DOHH2 (cell line): ENCODE measurements at regions not wholly inside any gene's neighbourhood (a gene's known extent, or its start where the extent isn't known, plus 50 kb on each side); places are given as distances from the start of the nearest gene placed in this dataset.

ENCODE experiments used
- CTCF ChIP-seq: fragments of 200-600 bp; sonication (generic); IDR thresholded peaks from one replicate; pipeline ENCODE4 v1.5.1; 2014; ENCODE audit warnings: antibody characterized with exemption, mild to moderate bottlenecking, low read depth, low read length; ENCODE audit not compliant: poor library complexity, severe bottlenecking
- EZH2phosphoT487 ChIP-seq: fragments of 200-600 bp; sonication (generic); IDR thresholded peaks from 2 replicates; pipeline ENCODE4 v1.6.1; 2017; ENCODE audit warnings: borderline replicate concordance, mild to moderate bottlenecking, antibody characterized with exemption, low read length, moderate library complexity, mixed read lengths

GRCh38 chr11:69923641-69924307 is 104.6 kb upstream of the FGF3 start:
- TF ChIP-seq CTCF: no peak
- TF ChIP-seq EZH2phosphoT487: no peak
